Bone marrow (tissue), 2 donors: ENCODE measurements at regions not wholly inside any gene's neighbourhood (a gene's known extent, or its start where the extent isn't known, plus 50 kb on each side); places are given as distances from the start of the nearest gene placed in this dataset.

ENCODE experiments used
- DNase-seq, 2 donors: peaks; one replicate each; lab custom pipeline; 2025; lab: John Stamatoyannopoulos, UW

DNA sequence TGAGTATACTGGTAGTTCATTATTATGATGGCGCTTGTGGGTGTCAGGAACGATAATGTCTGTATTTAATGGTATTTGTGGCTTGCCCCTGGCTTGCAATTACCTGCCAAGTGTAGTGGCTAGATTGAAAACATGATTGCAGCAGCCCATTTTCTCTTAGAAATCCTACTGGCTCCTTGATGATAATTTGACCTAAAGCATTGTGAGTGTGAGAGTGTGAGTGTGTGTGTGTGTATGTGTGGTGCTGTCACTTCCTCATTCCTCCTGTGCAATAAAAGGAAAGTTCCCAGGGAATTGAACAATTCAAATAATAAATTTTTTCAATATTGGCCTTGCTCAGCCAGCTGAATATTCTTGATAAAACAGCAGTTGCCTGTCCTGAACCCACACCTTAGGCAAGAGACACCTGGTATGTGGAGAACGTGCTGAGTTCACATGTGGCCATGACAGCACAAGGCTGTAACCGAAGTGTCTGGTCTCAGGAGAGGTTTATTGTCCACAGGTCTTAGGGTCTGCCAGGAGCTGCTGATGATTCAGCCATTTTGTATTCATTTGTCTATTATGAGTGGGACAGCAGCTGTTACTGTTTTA, 193.3 kb downstream of the CD47 start:
- DNase-seq, result no peak

DNA sequence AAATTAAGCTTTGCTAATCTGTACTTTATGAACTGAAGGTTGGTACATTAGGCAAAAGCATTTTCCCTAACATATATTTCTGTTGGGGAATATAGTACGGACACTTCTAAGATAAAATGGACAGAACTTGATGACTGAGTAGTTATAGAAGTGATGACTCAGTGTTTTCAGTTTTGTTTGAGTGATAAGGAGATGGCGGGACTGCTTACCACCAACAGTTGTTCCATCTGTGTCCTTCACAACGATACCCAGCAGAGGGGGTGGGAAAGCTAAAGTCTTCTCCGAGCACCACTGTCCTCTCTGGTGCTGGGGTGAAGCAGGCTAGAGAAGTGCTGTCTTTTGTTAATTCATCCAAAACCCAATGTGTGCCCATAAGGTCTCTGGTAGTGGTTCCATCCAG, 195.8 kb downstream of the CD47 start:
- no peak for DNase-seq

DNA sequence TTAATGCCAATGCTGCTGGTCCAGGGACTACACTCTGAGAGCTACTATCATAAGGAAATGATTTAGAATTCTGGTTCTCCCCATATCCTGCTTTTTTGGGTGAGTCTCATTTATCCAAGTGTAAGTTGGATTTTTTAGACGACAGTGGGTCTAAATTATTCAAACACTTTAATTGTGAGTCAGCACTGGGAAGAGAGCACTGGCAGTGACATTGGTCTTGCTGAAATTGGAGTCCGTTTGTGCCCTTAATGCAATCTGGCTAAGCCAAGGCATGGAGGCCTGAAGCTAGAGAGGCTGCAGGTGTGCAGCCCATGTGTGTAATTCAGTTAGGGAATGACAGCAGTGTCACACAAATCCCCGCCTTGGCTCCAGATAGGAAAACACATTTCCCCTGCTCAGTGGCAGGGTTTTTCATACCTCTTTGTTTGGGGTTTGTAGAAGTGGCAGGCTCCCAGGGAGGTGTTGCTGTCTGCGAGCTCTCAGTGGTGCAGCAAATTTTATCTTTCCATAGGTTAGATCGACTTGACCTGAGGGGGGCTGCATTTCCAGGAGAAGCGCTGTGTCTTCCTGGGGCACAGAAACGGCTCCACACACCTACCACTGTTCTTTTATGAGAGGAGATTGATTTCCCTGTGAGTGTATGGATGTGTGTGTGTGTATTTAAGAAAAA, 197.7 kb downstream of the CD47 start:
- DNase-seq, result no peak

DNA sequence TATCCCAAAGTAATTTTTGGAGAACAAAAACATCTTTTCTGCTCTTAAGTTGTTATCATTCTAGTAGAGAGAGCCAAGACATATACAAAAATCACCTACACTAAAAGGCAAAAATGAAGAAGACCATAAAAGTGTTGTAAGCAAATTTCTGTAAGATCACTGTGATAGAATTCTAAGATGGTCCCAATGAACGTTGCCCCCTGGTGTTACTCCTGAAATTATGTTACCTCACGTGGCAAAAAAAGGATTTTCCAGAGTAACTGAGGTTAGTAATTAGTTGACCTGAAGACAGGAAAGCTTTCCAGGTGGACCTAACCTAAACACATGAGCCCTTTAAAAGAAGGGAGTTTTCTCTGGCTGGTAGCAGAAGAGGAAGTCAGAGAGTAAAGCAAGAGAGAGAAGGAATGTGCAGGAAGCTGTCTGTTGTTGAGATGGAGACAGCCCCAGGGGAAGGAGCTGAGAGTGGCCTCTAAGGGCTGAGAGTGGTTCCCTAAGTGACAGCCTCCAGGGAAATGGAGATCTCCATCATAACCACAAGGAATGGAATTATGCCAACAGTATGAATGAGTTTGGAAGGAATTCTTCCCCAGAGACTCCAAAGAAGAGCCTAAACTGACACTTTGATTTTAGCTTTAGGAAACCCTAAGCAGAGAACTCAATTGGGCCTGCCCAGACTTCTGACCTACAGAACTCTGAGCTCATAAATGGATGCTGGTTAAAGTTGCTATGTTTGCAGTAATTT, 205.9 kb downstream of the CD47 start:
- no peak for DNase-seq

DNA sequence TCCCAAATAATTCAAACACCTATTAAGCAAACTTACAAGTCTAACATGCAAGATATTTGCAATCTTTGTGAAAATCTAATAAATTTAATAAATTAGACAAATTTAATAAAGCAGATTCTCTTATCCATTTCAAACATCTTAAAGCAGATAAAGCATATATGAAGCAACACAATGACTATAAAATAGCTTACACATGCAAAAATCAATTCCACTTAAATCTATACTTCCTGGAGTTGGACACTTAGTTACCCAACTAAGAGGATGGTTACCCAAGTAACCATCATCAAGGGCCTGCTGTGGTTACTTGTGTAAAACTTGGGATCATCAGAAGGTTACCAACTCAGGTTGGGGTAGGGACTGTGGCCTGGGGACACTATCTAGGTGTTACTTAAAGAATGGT, 206.8 kb downstream of the CD47 start:
- DNase-seq, result no peak

GRCh38 chr3:107882881-107883280, 207.9 kb downstream of the CD47 start:
- no peak for DNase-seq

- DNase-seq, result no peak
These were observed 208.6 kb downstream of the CD47 start for GRCh38 chr3:107882261-107882660.

- no peak for DNase-seq
These were observed 209.3 kb downstream of the CD47 start for GRCh38 chr3:107881509-107881908.

DNA sequence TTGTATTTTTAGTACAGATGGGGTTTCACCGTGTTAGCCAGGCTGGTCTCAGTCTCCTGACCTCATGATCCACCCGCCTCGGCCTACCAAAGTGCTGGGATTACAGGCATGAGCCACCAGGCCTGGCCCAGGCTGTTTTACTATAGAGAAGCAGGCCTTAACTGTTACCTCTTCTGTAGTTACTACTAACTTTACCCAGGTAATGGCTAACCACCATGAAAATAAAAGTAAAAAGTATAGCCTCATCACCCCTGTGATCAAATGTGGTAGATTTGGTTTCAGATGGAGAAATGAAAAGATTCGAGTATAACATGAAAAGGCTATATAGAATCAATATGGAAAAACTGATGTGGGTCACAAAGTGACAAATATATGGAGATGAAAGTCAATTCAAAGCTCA, 210.1 kb downstream of the CD47 start:
- DNase-seq, result no peak

- DNase-seq, result no peak
These were observed 212.9 kb downstream of the CD47 start for GRCh38 chr3:107877936-107878335.

GRCh38 chr3:107870943-107871638, 219.7 kb downstream of the CD47 start:
- DNase-seq, result no peak

DNA sequence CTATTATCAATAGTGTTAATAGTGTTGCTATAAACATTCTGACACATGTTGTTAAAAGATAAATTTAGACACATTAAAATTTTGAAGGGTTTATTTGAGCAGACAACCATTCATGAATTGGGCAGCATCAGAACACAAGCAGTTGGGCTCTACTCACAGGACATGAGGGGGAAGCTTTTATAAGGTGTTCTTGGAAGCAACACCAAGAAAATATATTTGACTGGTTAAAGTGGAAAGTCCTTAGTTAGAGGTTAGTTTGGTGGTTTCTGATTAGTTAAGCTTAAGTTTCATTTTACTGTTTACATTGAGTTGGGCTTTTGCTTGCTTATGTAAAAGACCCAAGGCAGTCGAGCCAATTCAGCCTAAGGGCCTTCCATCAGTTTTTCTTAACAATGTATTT, 220.7 kb downstream of the CD47 start:
- no peak for DNase-seq

DNA sequence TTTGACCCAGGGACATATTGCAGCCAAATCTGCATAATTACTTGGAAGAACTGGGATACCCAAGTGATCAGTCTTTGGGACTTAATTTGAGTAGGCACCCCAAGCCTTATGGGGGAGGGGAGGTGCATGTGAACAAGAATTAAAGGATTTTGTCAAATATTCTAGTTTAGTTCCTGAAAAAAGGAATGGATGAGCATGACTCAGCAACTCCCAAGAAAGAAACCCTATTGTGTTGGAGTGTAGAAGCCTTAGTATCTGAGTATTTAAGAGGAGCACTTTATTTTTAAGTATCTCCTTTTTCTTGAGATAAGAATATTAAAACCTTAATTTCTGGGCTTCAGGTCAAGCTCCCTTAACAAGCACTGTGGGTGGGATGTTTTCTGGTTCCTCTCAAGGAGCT, 222.4 kb downstream of the CD47 start:
- DNase-seq, result no peak

DNA sequence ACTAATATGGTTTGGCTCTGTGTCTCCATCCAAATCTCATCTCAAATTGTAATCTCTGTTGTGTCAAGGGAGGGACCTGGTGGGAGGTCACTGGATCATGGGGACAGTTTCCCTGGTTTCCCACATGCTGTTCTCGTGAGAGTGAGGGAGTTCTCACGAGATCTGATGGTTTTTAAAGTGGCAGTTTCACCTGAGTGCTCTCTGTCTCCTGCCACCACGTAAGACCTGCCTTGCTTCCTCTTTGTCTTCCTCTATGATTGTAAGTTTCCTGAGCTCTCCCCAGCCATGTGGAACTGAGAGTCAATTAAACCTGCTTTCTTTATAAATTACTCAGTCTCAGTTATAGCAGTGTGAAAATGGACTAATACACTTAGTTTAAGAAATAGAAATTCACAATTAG, 228.9 kb downstream of the CD47 start:
- DNase-seq, result no peak

DNA sequence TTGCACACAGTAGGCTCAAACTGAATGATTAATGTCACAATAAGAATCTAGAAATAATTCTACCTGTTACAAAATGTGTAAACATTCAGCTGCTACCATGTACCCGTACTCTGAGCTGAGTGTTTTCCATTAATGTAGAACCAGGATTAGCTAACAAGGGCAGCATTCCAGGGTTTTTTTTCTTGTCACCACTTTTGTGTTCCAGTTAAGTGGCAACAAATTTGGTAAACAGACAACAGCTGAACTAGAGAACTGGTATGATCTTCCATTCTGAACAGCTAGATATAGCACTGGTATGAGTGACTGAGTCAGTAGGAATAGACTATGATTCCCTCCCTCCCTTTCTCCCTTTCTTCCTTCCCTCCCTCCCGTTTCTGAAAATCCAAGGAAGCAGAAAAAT, 229.4 kb downstream of the CD47 start:
- DNase-seq, result no peak
